ENCODE measurements at regions not wholly inside any gene's neighbourhood (a gene's known extent, or its start where the extent isn't known, plus 50 kb on each side); places are given as distances from the start of the nearest gene placed in this dataset.

DNA sequence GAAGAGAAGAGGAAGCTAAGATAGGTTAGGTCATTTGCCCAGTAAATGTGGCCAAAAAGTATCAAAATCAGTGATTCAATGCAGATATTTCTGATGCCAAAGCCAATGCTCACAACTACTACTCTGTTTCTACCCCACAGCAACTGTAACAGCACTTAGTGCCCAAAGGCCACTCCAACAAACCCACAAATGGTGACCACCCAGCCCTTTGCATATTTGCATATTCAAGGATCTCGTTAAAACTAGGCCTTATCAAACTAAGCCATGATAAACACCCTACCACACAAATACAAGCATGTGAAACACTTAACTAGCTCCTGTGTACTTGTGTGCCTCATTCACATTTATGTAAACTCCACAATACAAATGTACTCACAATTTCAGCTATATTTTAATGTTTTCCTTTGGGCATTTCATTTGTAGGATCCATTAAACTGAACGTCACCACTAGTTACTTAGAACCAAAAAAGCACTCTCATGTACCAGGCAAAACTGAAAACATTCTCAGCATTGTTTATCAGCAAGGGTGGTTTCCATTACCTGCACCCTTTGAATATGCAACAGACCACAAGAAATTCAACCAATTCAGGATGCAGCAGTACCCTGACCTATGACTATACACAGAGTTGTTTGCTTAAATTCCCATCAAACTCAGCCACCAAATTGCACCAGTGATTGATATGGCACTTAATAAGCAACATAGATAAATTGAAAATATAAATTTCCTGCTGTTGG lies 111.2 kb upstream of the STT3B start:
- H3K9ac ChIP-seq (ENCODE audit: low read length), result no peak overlapping the region
- H3K4me2 ChIP-seq (ENCODE audit: low read length), result no peak overlapping the region
- no peak overlapping the region for H3K4me3 ChIP-seq (replicated peaks in 1 of 2; ENCODE audit: low read depth in 1 of 2, low read length in 2 of 2)
- H3K36me3 ChIP-seq (ENCODE audit: control insufficient read depth in 1 of 2, insufficient read depth in 2 of 2, low read length in 2 of 2), result no peaks in the 10 kb centered on the region
- DNase-seq (ENCODE audit: low read depth, low spot score) (no peak), ATAC-seq (no peak)
- intact Hi-C loops (cut with micrococcal nuclease), result no loop called here
- no peaks in the 10 kb centered on the region for H4K20me1 ChIP-seq (ENCODE audit: insufficient read depth)
- BruUV-seq (replicated peaks), result no TSS peak
- H3K79me2 ChIP-seq (ENCODE audit: insufficient read depth, low read length), result no peaks in the 10 kb centered on the region
- peaks cover 0 to 3% of the 10 kb centered on the region in 2 experiments; a peak in 1 of 4 replicates for H3K4me1 ChIP-seq (ENCODE audit: control insufficient read depth in 1 of 2, insufficient read depth in 2 of 2, low read length in 2 of 2)
- no peak overlapping the region for H3K27ac ChIP-seq (ENCODE audit: low read depth, low read length)
- ChIA-PET POLR2A (no interaction called here), RAD21 (ENCODE audit: low non-redundant PET in 1 of 2, low total read pairs in 2 of 2, uncharacterized antibody in 2 of 2, unreplicated experiment in 2 of 2) (no interaction called here), CTCF (no interaction called here)
- H2AFZ ChIP-seq (ENCODE audit: low read depth, low read length, poor library complexity, severe bottlenecking), result no peak overlapping the region
- no peaks in the 10 kb centered on the region for H3K27me3 ChIP-seq (ENCODE audit: insufficient read depth, low read length)
- TF ChIP-seq, protein P1, sequence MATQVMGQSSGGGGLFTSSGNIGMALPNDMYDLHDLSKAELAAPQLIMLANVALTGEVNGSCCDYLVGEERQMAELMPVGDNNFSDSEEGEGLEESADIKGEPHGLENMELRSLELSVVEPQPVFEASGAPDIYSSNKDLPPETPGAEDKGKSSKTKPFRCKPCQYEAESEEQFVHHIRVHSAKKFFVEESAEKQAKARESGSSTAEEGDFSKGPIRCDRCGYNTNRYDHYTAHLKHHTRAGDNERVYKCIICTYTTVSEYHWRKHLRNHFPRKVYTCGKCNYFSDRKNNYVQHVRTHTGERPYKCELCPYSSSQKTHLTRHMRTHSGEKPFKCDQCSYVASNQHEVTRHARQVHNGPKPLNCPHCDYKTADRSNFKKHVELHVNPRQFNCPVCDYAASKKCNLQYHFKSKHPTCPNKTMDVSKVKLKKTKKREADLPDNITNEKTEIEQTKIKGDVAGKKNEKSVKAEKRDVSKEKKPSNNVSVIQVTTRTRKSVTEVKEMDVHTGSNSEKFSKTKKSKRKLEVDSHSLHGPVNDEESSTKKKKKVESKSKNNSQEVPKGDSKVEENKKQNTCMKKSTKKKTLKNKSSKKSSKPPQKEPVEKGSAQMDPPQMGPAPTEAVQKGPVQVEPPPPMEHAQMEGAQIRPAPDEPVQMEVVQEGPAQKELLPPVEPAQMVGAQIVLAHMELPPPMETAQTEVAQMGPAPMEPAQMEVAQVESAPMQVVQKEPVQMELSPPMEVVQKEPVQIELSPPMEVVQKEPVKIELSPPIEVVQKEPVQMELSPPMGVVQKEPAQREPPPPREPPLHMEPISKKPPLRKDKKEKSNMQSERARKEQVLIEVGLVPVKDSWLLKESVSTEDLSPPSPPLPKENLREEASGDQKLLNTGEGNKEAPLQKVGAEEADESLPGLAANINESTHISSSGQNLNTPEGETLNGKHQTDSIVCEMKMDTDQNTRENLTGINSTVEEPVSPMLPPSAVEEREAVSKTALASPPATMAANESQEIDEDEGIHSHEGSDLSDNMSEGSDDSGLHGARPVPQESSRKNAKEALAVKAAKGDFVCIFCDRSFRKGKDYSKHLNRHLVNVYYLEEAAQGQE (IDR thresholded peaks at IDR 0.05; ENCODE audit: low read depth), result no peak
- TF ChIP-seq, protein P2, sequence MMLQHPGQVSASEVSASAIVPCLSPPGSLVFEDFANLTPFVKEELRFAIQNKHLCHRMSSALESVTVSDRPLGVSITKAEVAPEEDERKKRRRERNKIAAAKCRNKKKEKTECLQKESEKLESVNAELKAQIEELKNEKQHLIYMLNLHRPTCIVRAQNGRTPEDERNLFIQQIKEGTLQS (IDR thresholded peaks at IDR 0.05), result no peak
- no peak for TF ChIP-seq EGR1 (IDR thresholded peaks at IDR 0.05; ENCODE audit: low read depth)
- TF ChIP-seq ELF1 (IDR thresholded peaks at IDR 0.05; ENCODE audit: borderline replicate concordance, low read depth), result no peak
- TF ChIP-seq YY1 (IDR thresholded peaks at IDR 0.05; ENCODE audit: extremely low read depth, insufficient replicate concordance, low read depth, low read length), result no peak
- no peak for TF ChIP-seq CEBPB (IDR thresholded peaks at IDR 0.05; ENCODE audit: low read depth)
- no peak for TF ChIP-seq CTCF (IDR thresholded peaks at IDR 0.05 in 2 of 3, conservative IDR thresholded peaks at IDR 0.05 in 1 of 3; ENCODE audit: borderline replicate concordance in 1 of 3, insufficient read depth in 1 of 3, low read depth in 2 of 3, low read length in 2 of 3)
- no peak for TF ChIP-seq CBX3 (IDR thresholded peaks at IDR 0.05; ENCODE audit: low read depth)
- no peak for TF ChIP-seq SIN3A (IDR thresholded peaks at IDR 0.05; ENCODE audit: low read depth)
- TF ChIP-seq FOSL1 (IDR thresholded peaks at IDR 0.05; ENCODE audit: low read depth), result no peak
- TF ChIP-seq MAX (IDR thresholded peaks at IDR 0.05), result no peak
- TF ChIP-seq ZBTB33 (IDR thresholded peaks at IDR 0.05; ENCODE audit: extremely low read depth, insufficient replicate concordance, low read length), result no peak
- no peak for TF ChIP-seq RAD21 (IDR thresholded peaks at IDR 0.05; ENCODE audit: low read depth)
- TF ChIP-seq TCF7L2 (IDR thresholded peaks at IDR 0.05; ENCODE audit: borderline replicate concordance, extremely low read depth, insufficient read depth, insufficient read length), result no peak
- TF ChIP-seq POLR2A (IDR thresholded peaks at IDR 0.05; ENCODE audit: borderline replicate concordance, extremely low read depth, insufficient read depth, insufficient read length), result no peak
- TF ChIP-seq EZH2phosphoT487 (IDR thresholded peaks at IDR 0.05; ENCODE audit: borderline replicate concordance), result no peak
- TF ChIP-seq SRF (IDR thresholded peaks at IDR 0.05; ENCODE audit: low read depth), result no peak
- no peak for TF ChIP-seq ZFX (IDR thresholded peaks at IDR 0.05)
- TF ChIP-seq EZH2 (IDR thresholded peaks at IDR 0.05), result no peak
- no peak for TF ChIP-seq POLR2AphosphoS5 (IDR thresholded peaks at IDR 0.05; ENCODE audit: low read depth, low read length)
- peaks cover 0 to 5% of the 10 kb centered on the region in 2 experiments; a peak in 1 of 4 replicates for H3K9me3 ChIP-seq (ENCODE audit: control insufficient read depth in 1 of 2, insufficient read depth in 1 of 2, low read depth in 1 of 2, low read length in 2 of 2)
- no peaks in the 10 kb centered on the region for H3K9me2 ChIP-seq (ENCODE audit: insufficient read depth)

Measured in HCT116 (cell line).